ENCODE measurements at regions not wholly inside any gene's neighbourhood (a gene's known extent, or its start where the extent isn't known, plus 50 kb on each side); places are given as distances from the start of the nearest gene placed in this dataset.
"Not testable (repeated sequence)": the region's sequence is repeated elsewhere in the genome, so short reads cannot be mapped to it uniquely, and the experiment has no call there.

DNA sequence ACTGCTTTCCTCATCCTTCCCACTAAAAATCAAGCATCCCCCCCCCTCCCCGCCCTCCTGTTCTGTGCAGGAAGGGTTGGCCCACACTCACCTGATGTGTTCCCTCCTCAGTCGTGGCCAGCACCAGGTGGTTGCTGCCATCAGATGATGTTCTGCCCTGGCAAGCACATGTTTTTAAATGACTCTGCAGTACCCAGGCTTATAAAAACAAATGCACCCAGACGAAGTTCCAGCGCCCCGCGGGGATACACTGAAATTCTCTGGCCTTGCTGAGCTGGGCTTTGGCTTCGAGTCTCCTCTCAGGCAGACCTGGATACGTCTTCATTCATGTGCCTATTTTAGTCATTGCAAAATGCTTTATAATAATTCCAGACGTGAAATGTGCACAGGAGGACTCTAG is 316.3 kb downstream of the DLEU7 start:
- DNase-seq (ENCODE audit: low read depth) = no peak

- DNase-seq (ENCODE audit: low read depth) = no peak
Observed at GRCh38 chr13:50527612-50528509, 315.6 kb downstream of the DLEU7 start.

GRCh38 chr13:50529154-50529882 is 314.2 kb downstream of the DLEU7 start:
- DNase-seq (ENCODE audit: low read depth) = no peak

- DNase-seq (ENCODE audit: low read depth) = no peak
Observed at GRCh38 chr13:50531917-50532899, 311.3 kb downstream of the DLEU7 start.

GRCh38 chr13:50535050-50535449 is 308.4 kb downstream of the DLEU7 start:
- no peak for DNase-seq (ENCODE audit: low read depth)

DNA sequence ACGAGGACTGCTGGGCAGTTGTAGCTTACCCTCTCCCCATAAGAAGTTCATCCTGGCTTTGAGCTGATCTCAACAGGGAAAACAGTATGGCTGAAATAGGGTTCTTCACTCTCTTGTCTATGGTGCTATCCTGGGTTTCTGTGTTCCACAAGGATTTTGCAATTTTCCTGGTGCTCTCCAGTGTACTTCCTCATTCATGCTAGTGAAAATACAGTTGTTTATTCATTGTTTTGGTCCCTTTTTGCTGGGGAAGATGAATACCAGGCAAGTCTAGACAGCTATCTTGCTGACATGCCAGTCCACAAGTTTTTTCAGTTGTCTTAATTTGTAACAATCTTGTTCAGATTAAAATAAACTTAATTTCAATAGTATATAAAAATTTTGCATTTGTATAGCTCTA is 306.5 kb downstream of the DLEU7 start:
- no peak for DNase-seq (ENCODE audit: low read depth)

DNA sequence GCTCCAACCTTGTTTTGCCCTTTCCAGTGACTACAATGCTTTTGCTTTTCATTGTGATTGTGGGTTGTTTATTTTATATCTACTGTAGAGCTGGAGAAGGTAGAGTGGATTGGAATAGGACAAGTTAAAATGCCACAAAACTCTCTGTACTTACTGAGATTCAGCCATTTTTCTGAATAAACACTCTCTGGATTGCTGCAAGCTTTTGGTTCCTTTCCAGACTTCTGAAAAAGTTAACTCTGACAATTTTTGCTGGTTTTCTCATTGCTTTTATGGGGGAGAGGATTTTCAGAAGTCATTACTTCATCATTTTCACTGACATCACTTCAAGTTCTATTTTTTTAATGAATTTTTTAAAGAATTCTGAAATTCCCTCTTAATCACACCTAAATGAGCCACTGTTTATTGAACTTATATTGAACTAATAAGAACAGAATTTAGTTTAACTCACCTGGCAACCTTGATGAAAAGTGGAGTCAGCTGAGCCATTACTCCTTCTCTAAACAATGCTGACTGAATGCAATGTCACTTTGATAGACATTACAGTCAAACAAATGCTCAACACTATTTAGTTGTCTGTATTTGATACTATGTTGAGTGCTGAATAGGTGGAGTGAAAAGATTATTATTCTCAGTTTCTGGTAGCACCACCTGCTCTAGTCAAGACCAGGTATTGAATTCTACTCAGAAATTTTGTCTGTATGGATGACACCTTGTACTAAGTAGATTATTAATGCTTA is 303.5 kb downstream of the DLEU7 start:
- DNase-seq (ENCODE audit: low read depth) = no peak

DNA sequence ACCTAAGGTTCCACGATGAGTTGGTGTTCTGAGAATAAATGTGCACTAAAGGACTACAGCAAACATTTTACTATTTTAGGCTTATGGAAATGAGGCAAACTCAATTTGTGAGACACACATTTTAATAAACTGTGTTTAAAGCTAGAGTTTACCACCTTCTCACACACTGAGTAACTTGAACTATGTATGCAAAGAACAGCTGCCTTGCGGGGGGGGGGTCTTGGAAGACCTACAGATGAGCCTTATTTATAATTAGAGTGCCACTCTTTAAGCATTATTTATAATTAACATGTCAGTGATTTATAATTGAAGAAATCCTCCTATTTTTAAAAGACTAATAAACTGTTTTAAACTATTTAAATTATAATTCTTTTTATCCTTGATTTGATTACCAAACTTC is 300.4 kb downstream of the DLEU7 start:
- no peak for DNase-seq (ENCODE audit: low read depth)

GRCh38 chr13:50543782-50544181 is 299.7 kb downstream of the DLEU7 start:
- no peak for DNase-seq (ENCODE audit: low read depth)

- DNase-seq (ENCODE audit: low read depth) = no peak
Observed at GRCh38 chr13:50544211-50544610, 299.3 kb downstream of the DLEU7 start.

DNA sequence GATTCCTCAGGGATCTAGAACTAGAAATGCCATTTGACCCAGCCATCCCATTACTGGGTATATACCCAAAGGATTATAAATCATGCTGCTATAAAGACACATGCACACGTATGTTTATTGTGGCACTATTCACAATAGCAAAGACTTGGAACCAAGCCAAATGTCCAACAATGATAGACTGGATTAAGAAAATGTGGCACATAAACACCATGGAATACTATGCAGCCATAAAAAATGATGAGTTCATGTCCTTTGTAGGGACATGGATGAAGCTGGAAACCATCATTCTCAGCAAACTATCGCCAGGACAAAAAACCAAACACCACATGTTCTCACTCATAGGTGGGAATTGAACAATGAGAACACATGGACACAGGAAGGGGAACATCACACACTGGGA is 296.3 kb downstream of the DLEU7 start:
- DNase-seq (ENCODE audit: low read depth) = not testable (repeated sequence)

DNA sequence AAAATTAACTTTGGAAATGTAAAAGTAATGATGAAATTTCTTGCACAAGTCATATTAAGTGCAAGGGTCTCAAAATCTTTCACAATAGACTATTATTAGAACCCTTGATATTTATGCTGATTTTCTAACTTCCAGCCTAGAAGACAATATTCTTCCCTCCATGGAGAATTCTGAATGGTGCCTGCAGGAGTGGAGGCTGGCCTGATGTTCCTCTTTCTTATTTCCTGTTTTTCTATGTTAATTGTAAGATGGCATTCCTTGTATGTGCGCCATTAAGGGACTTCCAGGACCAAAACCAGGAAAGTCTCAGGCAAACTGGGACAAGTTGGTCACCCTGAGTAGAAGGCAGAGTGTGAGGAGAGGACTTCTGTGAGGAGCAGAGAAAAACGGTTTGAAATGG is 294.9 kb downstream of the DLEU7 start:
- DNase-seq (ENCODE audit: low read depth) = no peak

DNA sequence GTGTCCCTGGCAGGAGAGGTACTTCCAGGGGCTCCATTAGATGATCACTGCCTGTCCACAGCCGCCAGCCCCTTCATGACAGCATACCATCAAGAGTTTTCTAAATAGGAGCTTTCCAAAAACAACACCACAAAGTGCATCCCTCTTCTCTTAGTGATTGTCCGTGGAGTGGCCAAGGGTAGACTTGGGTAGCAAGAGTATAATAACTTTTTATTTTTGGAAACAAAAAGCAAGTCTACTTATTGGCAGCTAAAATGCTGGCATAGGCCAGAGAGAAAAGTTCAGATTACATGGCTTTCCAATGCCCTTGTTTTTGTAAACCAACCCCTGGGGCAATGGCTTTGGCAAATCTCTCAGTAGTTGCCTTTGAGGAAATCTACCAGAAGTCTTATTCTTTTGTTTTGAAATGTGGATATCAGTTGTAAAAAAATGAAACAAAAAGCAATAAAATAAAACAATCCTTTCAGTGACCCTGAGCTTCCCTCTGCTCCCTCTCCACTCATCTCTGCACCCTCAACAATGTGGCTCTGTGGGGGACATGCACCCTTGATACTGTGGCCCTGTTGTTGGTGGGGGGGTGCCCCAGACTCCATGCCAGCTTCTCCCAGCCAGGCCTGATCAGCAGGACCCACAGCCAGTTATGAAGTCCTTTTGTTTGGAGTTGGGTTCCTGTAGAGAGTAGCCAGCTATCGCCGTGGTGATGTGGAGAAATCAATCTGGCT is 294.1 kb downstream of the DLEU7 start:
- DNase-seq (ENCODE audit: low read depth) = no peak

- no peak for DNase-seq (ENCODE audit: low read depth)
Observed at GRCh38 chr13:50550151-50550550, 293.3 kb downstream of the DLEU7 start.

- DNase-seq (ENCODE audit: low read depth) = no peak
Observed at GRCh38 chr13:50552424-50552966, 291.0 kb downstream of the DLEU7 start.

DNA sequence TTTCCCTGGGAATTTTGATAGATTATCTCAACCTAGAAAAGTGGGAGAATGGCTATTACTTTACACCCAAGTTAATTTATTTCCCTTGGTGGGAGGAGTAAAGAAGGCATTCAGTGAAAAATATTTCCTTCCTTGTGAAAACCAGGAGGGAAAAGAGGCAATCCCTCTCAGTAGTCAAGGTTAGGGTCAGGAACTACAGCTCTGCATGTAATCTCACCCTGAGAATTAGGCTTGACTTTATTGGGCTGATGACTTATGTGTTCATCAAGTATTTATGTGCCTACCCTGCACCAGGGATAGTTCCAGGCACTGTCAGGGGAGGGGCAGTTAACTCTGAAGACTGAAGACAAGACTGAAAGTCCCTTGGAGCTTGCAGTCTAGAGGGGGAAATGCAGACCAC is 281.8 kb downstream of the DLEU7 start:
- DNase-seq (ENCODE audit: low read depth) = no peak

DNA sequence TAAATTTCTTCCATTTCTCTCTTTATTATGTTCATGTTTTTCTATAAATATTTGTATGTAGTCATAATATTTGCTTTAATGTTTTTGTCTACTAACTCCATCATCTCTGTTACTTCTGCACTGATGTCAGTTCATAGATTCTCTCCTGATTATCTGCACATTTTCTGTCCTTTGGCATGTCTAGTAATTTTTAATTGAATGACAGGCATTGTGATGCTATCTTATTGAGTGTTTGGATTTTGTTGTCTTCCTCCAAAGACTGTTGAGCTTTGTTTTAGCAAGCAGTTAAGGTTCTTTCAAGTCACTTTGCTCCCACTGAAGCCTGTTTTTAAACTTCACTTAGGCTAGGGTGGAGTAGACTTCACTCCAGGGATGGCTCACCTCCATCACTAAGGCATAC is 276.8 kb downstream of the DLEU7 start:
- no peak for DNase-seq (ENCODE audit: low read depth)

DNA sequence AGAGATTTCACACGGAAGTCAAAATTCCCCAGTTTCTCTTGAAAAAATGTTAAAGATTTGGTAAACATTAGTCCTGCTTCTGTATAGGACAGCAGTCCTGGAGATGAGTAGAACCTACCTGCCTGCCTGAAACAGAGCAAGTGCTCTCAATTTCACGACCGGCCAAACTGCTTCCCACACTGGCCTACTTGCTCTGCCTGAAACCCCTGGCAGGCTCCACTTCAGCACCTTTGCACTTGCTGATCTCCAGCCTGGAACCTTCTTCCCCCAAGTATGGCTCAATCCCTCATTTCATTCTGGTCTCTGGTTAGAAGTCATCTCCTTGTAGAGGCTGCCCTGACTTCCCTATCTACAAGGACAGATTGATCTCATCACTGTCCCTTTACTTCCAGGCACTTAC is 271.4 kb downstream of the DLEU7 start:
- DNase-seq (ENCODE audit: low read depth) = no peak

DNA sequence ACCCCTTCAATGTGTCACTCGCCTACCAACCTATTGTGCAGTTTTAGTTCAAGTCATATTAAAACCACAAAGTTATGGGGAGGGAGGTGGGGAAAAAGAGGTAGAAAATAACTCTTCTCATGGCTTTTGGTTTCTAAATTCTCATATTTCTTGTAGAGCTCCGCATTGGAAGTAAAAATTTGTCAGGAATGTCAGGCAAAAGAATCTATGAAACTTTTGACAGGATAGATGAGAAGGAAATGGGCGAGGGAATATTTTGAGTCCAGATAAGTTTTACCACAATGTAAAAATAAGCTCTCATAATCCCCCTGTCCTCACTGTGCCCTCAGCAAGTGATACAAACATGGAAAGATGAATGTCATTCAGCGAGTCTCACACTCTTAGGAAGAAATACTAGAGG is 270.4 kb downstream of the DLEU7 start:
- no peak for DNase-seq (ENCODE audit: low read depth)

DNA sequence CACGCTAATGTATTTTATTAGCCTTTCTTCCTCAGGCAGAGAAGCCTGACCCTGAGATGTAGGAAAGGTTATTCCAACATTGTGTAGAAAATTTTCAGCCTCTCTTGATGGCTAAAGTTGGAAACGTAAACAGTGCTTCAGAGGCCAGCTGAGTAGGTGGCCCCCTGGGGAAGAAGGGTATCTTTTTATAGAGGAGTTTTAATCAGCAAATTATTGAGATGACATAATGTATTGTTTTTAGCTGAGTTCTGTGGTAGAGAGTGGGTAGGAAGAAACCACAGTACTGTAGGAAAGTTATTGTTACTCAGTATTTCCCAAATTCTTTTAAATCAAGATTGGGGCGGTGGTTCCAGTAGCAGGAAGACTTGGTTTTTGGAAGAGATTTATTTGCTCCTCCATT is 268.8 kb downstream of the DLEU7 start:
- DNase-seq (ENCODE audit: low read depth) = no peak

GRCh38 chr13:50575138-50575537 is 268.4 kb downstream of the DLEU7 start:
- DNase-seq (ENCODE audit: low read depth) = no peak

Data from stimulated activated CD8-positive, alpha-beta memory T cell treated with anti-CD3 and anti-CD28 coated beads, Interleukin-12 subunit alpha, Interleukin-12 subunit beta, amount 100 ng/mL, for 4 hours (primary cell).